Neutrophil (primary cell): ENCODE measurements at regions not wholly inside any gene's neighbourhood (a gene's known extent, or its start where the extent isn't known, plus 50 kb on each side); places are given as distances from the start of the nearest gene placed in this dataset.

Experiments
- H3K27ac ChIP-seq: fragments of 200-600 bp; sonication (generic); 2 replicates; pipeline ENCODE4 v1.5.1; 2016; ENCODE audit warnings: mild to moderate bottlenecking, moderate library complexity
- H3K27me3 ChIP-seq: fragments of 200-600 bp; sonication (generic); 2 replicates; pipeline ENCODE4 v1.6.0; 2016; ENCODE audit warnings: mild to moderate bottlenecking
- H3K36me3 ChIP-seq: fragments of 200-600 bp; sonication (generic); 2 replicates; pipeline ENCODE4 v1.5.1; 2017
- H3K4me1 ChIP-seq, 2 experiments: fragments of 200-600 bp in 1 of 2; sonication (generic) in 1 of 2; 1 replicate in 1 of 2; 2 replicates in 1 of 2; pipeline versions ENCODE4 v1.5.1 to v1.6.1; 2013 to 2016; ENCODE audit warnings: low read depth in 1 of 2, low read length in 1 of 2, mild to moderate bottlenecking in 1 of 2, moderate library complexity in 1 of 2; ENCODE audit not compliant: control insufficient read depth in 1 of 2, insufficient read depth in 1 of 2
- H3K4me3 ChIP-seq, 2 experiments: fragments of 200-600 bp in 1 of 2; sonication (generic) in 1 of 2; 1 replicate in 1 of 2; 2 replicates in 1 of 2; pipeline ENCODE4 v1.5.1; 2013 to 2016; ENCODE audit warnings: low read depth in 1 of 2, low read length in 1 of 2, mild to moderate bottlenecking in 1 of 2, moderate library complexity in 1 of 2
- H3K9me3 ChIP-seq: fragments of 200-600 bp; sonication (generic); 2 replicates; pipeline ENCODE4 v1.5.1; 2016
- TF ChIP-seq, protein P1 (sequence below): fragments of 200-600 bp; sonication (generic); IDR thresholded peaks from 2 replicates; pipeline ENCODE4 v1.5.1; 2016; ENCODE audit warnings: antibody characterized with exemption

DNA sequence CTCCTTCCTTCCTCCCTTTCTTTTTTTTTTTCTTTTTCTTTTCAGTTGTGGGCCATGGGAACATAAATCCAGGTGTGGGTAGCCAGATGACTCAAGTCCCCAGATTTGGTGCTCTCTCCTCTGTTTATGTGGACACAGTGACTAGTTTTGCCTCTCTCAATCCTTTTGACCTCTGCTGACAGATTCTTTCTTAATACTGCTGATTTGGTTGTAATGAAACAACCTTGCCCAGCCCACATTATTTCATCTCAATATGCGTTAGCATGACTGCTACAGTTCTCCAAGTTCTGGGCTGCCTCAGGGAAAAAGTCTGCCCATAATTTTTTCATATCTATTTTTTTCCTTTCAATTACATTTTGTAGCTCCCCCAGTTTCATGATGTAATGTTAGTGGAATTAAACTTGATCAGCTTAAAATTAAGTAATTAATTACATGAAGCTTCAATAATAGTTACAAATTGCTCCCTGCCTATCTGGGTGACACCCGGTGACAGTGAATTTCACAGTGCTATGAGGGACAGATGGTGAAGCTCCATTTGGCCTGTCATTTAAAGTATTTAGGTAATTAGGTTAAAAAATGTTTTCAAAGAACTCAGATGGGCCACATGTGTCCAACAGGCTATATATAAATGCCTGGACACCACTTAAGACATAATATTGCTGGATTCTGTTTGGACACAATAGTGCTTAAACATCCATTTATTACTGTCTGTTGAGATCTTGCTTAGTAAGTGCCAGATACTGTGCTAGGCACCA lies 118.8 kb upstream of the FRY start:
- Histone ChIP-seq H3K4me3 (no peak overlapping the region), H3K27me3 (no peaks in the 10 kb centered on the region), H3K27ac (no peak overlapping the region), H3K9me3 (no peaks in the 10 kb centered on the region), H3K4me1 (peaks cover 25 to 28% of the 10 kb centered on the region in 2 experiments), H3K36me3 (no peaks in the 10 kb centered on the region)
- TF ChIP-seq, protein P1, sequence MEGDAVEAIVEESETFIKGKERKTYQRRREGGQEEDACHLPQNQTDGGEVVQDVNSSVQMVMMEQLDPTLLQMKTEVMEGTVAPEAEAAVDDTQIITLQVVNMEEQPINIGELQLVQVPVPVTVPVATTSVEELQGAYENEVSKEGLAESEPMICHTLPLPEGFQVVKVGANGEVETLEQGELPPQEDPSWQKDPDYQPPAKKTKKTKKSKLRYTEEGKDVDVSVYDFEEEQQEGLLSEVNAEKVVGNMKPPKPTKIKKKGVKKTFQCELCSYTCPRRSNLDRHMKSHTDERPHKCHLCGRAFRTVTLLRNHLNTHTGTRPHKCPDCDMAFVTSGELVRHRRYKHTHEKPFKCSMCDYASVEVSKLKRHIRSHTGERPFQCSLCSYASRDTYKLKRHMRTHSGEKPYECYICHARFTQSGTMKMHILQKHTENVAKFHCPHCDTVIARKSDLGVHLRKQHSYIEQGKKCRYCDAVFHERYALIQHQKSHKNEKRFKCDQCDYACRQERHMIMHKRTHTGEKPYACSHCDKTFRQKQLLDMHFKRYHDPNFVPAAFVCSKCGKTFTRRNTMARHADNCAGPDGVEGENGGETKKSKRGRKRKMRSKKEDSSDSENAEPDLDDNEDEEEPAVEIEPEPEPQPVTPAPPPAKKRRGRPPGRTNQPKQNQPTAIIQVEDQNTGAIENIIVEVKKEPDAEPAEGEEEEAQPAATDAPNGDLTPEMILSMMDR = no peak

DNA sequence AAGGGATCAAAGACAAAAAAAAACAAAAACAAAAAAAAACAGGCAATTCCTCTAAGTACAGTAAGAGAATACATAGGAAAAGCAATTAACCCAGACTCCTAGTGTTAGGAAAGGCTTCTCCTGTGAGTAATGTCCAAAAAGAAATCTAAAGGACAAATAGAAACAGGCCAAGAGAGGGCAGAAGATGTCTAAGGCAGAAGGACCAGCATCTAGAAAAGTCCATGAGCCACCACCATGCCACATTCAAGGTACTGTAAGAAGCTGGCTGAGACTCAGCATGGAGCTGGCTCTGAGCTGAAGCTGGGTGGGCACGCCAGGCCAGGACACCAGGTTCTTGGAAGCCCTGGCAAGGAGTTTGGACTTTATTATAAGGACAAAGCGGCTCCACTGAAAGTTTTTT lies 118.1 kb upstream of the FRY start:
- TF ChIP-seq, protein P1 = no peak
- Histone ChIP-seq H3K27ac (no peak overlapping the region), H3K36me3 (no peaks in the 10 kb centered on the region), H3K4me1 (peaks cover 23 to 26% of the 10 kb centered on the region in 2 experiments), H3K27me3 (no peaks in the 10 kb centered on the region), H3K4me3 (no peak overlapping the region), H3K9me3 (no peaks in the 10 kb centered on the region)

DNA sequence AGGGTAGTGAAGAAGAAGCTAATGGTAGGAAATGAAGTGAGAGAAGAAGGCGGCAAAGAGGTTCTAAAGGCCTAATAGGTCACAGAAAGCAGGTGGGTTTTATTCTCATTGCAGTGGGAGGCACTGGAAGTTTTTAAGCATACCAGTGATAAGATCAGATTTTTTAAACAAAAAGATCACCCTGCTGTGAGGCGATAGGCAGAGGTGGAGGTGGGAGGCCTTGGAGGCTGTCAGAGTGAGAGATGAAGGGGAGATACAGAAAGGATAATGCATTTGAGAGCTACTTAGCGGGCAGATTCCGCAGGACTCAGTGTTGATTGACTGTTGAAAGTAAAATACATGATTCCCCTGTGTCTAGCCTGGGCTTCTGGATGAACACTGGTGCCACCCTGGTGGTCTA lies 116.7 kb upstream of the FRY start:
- no peaks in the 10 kb centered on the region for H3K36me3 ChIP-seq
- H3K4me3 ChIP-seq = no peak overlapping the region
- H3K4me1 ChIP-seq = peaks cover 9 to 13% of the 10 kb centered on the region in 2 experiments
- no peaks in the 10 kb centered on the region for H3K27me3 ChIP-seq
- TF ChIP-seq, protein P1 = no peak
- H3K27ac ChIP-seq = no peak overlapping the region
- H3K9me3 ChIP-seq = no peaks in the 10 kb centered on the region

DNA sequence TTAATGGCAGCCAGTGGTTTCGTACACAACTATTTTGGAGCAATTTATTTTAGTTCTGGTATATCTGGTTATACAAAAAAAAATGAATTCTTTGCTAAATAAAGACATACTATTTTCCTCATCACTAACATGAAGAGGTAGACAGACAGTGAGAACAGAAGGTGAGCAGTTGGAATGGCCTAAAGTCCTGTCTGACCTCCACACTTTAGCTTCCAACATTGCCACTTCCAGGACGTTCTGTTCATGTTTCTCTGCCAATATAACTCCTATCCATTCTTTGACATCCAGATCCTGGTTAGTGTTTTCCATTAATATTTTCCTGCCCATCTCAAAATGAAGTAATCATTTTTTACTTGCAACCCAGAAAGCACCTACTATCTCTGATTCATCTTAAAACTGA lies 112.9 kb upstream of the FRY start:
- TF ChIP-seq, protein P1 = no peak
- peaks cover 3 to 12% of the 10 kb centered on the region in 2 experiments for H3K4me1 ChIP-seq
- no peak overlapping the region for H3K4me3 ChIP-seq
- no peaks in the 10 kb centered on the region for H3K9me3 ChIP-seq
- no peaks in the 10 kb centered on the region for H3K27me3 ChIP-seq
- H3K36me3 ChIP-seq = no peaks in the 10 kb centered on the region
- H3K27ac ChIP-seq = no peak overlapping the region

DNA sequence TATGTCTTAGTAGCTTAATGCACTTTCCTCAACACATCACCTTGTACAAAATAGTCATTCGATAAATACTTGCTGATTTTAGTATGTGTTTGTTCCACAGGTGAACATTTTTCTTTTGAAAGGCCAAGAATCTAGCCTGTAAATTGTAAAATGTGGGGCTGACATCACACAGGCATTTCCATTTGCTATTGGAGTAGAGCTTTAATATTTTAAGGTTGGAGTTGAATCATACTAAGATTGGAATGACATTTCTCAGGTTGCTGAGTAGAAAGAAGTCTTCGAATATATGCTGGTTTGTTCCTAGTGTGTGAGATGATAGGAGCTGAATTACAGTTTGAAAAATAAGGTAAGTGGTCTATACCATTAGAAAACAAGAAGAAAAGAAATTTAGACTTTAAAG lies 112.3 kb upstream of the FRY start:
- TF ChIP-seq, protein P1 = no peak
- Histone ChIP-seq H3K36me3 (no peaks in the 10 kb centered on the region), H3K4me1 (peaks cover 3 to 12% of the 10 kb centered on the region in 2 experiments), H3K27me3 (no peaks in the 10 kb centered on the region), H3K9me3 (no peaks in the 10 kb centered on the region), H3K27ac (no peak overlapping the region), H3K4me3 (no peak overlapping the region)
